Cardiac fibroblast (primary cell): ENCODE measurements at regions not wholly inside any gene's neighbourhood (a gene's known extent, or its start where the extent isn't known, plus 50 kb on each side); places are given as distances from the start of the nearest gene placed in this dataset.

Experiments
- DNase-seq, 2 donors: peaks; one replicate each; pipeline versions ENCODE4 v3.0.0 to v3.0.0-alpha.2; 2010; ENCODE audit warnings: low read depth in 2 of 2
- H3K4me3 ChIP-seq, 2 donors: replicated peaks in 1 of 2; 1 replicate in 1 of 2; 2 replicates in 1 of 2; pipeline ENCODE4 v1.5.1; 2011; ENCODE audit warnings: low read depth in 2 of 2, low read length in 2 of 2, mild to moderate bottlenecking in 2 of 2, moderate library complexity in 1 of 2
- TF ChIP-seq, protein P1 (sequence below): IDR thresholded peaks from one replicate; pipeline ENCODE4 v1.5.1; 2011; ENCODE audit warnings: low read depth, mild to moderate bottlenecking, low read length, inconsistent platforms

DNA sequence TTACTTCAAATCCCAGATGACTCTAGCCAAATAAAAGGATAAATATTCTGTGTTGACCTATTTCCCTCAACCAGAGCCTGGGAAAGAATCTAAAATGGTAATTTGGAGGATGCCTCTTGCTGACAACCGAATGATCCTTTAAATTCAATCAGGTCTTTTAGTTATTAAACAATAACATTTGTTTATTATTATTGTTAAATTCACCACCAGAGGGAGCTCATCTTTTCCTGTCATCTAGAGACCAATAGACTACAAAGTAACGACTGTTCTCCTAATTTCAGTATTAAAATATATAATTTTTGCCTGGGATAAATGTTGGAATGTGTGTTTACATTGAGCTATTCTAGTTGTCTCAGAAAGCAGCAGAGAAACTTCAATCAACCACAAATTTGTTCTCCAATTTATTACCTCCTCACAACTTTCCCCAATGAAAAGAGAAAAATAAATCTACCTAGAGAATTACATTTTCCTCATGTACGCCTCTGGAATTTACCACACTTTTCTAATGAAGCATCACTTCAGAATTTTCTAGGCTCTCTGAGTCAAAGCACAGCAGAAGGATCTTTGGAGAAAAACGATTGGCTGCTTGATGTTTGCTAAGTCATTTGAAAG is 142.7 kb downstream of the SCG2 start:
- H3K4me3 ChIP-seq: no peak overlapping the region
- DNase-seq: peak; percentile 50 to 67
- TF ChIP-seq, protein P1, sequence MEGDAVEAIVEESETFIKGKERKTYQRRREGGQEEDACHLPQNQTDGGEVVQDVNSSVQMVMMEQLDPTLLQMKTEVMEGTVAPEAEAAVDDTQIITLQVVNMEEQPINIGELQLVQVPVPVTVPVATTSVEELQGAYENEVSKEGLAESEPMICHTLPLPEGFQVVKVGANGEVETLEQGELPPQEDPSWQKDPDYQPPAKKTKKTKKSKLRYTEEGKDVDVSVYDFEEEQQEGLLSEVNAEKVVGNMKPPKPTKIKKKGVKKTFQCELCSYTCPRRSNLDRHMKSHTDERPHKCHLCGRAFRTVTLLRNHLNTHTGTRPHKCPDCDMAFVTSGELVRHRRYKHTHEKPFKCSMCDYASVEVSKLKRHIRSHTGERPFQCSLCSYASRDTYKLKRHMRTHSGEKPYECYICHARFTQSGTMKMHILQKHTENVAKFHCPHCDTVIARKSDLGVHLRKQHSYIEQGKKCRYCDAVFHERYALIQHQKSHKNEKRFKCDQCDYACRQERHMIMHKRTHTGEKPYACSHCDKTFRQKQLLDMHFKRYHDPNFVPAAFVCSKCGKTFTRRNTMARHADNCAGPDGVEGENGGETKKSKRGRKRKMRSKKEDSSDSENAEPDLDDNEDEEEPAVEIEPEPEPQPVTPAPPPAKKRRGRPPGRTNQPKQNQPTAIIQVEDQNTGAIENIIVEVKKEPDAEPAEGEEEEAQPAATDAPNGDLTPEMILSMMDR: peak; percentile 26

DNA sequence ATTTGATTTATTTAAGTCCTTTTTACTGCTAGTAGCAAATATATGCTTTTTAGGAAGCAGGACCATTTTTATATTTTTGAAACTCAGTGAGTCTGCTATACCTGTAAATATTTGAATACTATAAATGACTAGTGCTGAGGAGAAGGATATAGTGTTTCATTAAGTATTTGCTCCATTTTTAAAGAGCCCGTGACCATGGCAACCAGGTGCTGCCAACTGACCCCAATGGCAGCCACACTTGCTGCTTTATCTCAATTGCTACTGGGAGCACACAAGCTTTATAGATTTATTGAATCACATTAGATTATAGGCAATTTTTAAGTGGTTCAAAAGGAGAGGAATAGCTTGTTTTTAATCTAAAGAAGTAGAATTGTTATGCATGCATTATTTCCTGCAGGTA is 142.0 kb downstream of the SCG2 start:
- no peak overlapping the region for H3K4me3 ChIP-seq
- DNase-seq: no peak
- TF ChIP-seq, protein P1: no peak

DNA sequence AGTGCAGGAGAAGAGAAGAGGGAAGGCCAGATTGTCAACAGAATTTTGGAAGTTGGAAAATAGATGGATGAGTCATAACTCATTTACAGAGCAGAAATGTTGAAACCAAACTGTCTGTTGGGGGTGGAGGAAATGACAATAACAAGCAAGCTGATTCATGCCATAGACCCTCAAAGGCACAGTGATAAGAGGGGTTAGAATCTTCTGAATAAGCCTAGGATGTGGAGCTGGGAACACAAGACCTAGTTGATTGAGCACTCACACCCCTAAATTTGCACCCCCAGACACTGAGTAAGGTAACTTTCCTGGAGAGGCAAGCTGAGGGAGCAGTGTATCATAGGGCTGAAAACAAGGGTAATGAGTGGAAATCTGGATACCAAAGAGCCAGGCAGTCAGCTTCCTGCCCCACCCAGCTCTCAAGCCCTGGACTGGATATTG is 141.4 kb downstream of the SCG2 start:
- TF ChIP-seq, protein P1: no peak
- H3K4me3 ChIP-seq: no peak overlapping the region
- DNase-seq: peak; percentile 66 to 84

DNA sequence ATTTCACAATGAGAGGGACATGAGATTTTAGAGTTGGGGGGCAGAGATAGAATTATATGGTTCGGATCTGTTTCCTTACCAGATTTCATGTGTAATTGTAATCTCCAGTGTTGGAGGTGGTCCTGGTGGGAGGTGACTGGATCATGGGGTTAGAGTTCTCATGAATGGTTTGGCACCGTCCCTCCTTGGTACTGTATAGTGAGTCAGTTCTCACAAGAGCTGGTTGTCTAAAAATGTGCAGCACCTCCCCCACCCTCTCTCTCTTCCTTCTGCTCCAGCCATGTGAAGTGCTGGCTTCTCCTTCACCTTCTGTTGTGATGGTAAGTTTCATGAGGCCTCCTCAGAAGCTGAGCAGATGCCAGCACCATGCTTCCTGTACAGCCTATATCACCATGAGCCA is 138.1 kb downstream of the SCG2 start:
- TF ChIP-seq, protein P1: no peak
- DNase-seq: peak; percentile 27 to 63

DNA sequence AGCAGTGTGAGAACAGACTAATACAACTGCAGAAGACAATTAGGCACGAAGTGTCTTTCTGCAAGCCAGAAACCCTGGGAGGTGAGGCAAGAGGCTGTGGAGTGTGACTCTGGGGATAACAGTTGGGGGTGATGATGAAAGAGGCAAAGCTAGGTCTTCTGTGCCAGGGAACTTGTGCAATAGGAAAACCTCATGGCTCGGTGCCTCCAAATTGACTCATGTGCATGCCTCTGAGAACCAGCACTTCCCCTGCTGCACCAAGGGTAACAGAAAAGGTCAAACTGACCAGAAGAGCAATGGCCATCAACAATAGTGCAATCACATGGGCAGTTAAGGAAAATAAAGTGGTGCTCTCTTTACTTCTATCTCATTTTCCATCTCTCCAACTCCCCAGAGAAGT is 136.4 kb downstream of the SCG2 start:
- DNase-seq: peak; percentile 99 to 100
- no peak overlapping the region for H3K4me3 ChIP-seq
- TF ChIP-seq, protein P1: no peak

More for the DNA sequence above, 138.1 kb downstream of the SCG2 start:
- no peak overlapping the region for H3K4me3 ChIP-seq

DNA sequence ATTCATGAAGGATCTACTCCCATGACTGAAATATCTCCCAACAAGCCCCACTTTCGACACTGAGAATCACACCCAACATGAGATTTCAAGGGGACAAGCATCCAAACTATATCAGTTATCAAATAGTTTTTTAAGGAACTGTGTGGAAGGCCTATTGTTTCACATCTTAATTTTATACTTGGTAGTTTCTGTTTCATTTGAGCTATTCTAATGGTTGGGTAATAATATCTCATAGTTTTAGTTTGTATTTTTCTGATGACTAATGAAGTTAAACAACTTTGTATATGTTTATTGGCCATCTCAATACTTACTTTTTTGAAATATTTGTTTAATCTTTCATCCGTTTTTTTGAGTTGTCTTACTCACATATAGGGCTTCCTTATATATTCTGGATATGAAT is 135.0 kb downstream of the SCG2 start:
- peak in 1 of 2 donors; percentile 40 for DNase-seq
- H3K4me3 ChIP-seq: no peak overlapping the region
- TF ChIP-seq, protein P1: no peak
